GM12891 (cell line): ENCODE measurements at regions not wholly inside any gene's neighbourhood (a gene's known extent, or its start where the extent isn't known, plus 50 kb on each side); places are given as distances from the start of the nearest gene placed in this dataset.

Source experiments
- POLR2A ChIP-seq: IDR thresholded peaks from 2 replicates; pipeline ENCODE4 v1.6.1; 2011; ENCODE audit warnings: low read depth, low read length, control low read depth
- POLR2AphosphoS5 ChIP-seq: IDR thresholded peaks from 2 replicates; pipeline ENCODE4 v1.6.1; 2011; ENCODE audit warnings: low read depth, low read length, control low read depth
- SPI1 ChIP-seq: IDR thresholded peaks from 2 replicates; pipeline ENCODE4 v1.6.1; 2011; ENCODE audit warnings: low read depth, low read length, control low read depth
- TAF1 ChIP-seq: IDR thresholded peaks from 2 replicates; pipeline ENCODE4 v1.6.1; 2011; ENCODE audit warnings: low read depth, low read length, control low read depth

DNA sequence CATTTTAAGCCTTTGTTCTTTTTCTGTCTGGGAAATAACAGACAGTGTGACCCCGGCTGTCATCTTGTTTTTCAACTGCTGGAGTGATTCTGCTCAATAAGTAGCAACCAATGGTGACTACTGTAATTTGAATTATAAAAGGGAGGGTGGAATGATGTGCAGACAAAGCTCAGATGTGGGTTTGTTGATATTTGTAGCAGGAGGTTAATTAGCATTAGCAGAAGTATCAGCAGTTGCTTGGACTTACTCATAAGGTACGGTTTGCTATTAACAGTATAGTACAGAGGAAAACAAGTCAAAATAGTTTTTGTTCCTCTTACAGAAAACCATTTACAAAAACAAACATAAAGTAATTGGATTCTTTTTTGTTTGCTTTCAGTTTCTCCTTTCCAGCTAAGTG lies 140.4 kb downstream of the TUSC1 start:
- TF ChIP-seq POLR2A: no peak
- no peak for TF ChIP-seq POLR2AphosphoS5
- no peak for TF ChIP-seq TAF1
- no peak for TF ChIP-seq SPI1
